Left lung (tissue), 4 donors: ENCODE measurements at regions not wholly inside any gene's neighbourhood (a gene's known extent, or its start where the extent isn't known, plus 50 kb on each side); places are given as distances from the start of the nearest gene placed in this dataset.
A peak's percentile ranks its signal among the peaks of the same experiment; 100 is the strongest.
"Not testable (repeated sequence)": the region's sequence is repeated elsewhere in the genome, so short reads cannot be mapped to it uniquely, and the experiment has no call there.

ENCODE experiments used
- ATAC-seq: fragments of 200-7000 bp; cut with Tn5 transposase; one replicate; pipeline ENCODE4 v1.9.1; 2020; ENCODE audit warnings: moderate library complexity
- DNase-seq, 4 donors: peaks; one replicate each; pipeline ENCODE4 v3.0.0-alpha.2; 2013 to 2020
- H3K27ac ChIP-seq, 2 donors: fragments of 200-600 bp; sonication (generic) in 1 of 2; one replicate each; pipeline versions ENCODE4 v1.5.0 to v1.8.0; 2020 to 2021
- H3K27me3 ChIP-seq, 2 donors: fragments of 200-600 bp; sonication (generic) in 1 of 2; one replicate each; pipeline versions ENCODE4 v1.5.0 to v1.8.0; 2020 to 2021
- H3K36me3 ChIP-seq, 2 donors: fragments of 200-600 bp; sonication (generic) in 1 of 2; one replicate each; pipeline versions ENCODE4 v1.5.0 to v1.8.0; 2020 to 2021
- H3K4me1 ChIP-seq, 2 donors: fragments of 200-600 bp; one replicate each; pipeline ENCODE4 v1.8.0; 2021
- H3K4me3 ChIP-seq, 2 donors: fragments of 200-600 bp; sonication (generic) in 1 of 2; one replicate each; pipeline versions ENCODE4 v1.5.0 to v1.8.0; 2020 to 2021; ENCODE audit warnings: mild to moderate bottlenecking in 1 of 2
- H3K9me3 ChIP-seq, 2 donors: fragments of 200-600 bp; sonication (generic) in 1 of 2; one replicate each; pipeline versions ENCODE4 v1.5.0 to v1.8.0; 2020 to 2021
- CTCF ChIP-seq, 2 donors: fragments of 200-600 bp; sonication (generic) in 1 of 2; IDR thresholded peaks; one replicate each; pipeline versions ENCODE4 v1.5.0 to v1.8.0; 2021; ENCODE audit warnings: antibody characterized with exemption in 2 of 2
- intact Hi-C, 2 donors: fragments of 100-400 bp; cut with DNase I; formaldehyde crosslinking; loops; one replicate each; pipeline versions ENCODE4 v1.11.2 to v1.14.2; 2022
- donor health status: DM: no; HTN: yes; CAD: no.
- donor health status: DM: no; HTN: no; CAD: no.

GRCh38 chr18:1784113-1784512, 787.2 kb downstream of the METTL4 start:
- Histone ChIP-seq H3K36me3 (no peaks in the 10 kb centered on the region), H3K4me1 (no peaks in the 10 kb centered on the region), H3K27ac (no peak overlapping the region), H3K4me3 (no peak overlapping the region), H3K9me3 (peaks cover 0 to 6% of the 10 kb centered on the region in 2 donors), H3K27me3 (no peaks in the 10 kb centered on the region)
- DNase-seq (peak in 1 of 4 donors; percentile 29), ATAC-seq (no peak)
- intact Hi-C loops, result no loop called here
- no peak for TF ChIP-seq CTCF (IDR thresholded peaks at IDR 0.05)

GRCh38 chr18:1785980-1786379, 785.3 kb downstream of the METTL4 start:
- H3K27ac ChIP-seq, DNase-seq, H3K27me3 ChIP-seq, ATAC-seq, H3K36me3 ChIP-seq, H3K9me3 ChIP-seq, H3K4me3 ChIP-seq, H3K4me1 ChIP-seq, intact Hi-C loops: not testable (repeated sequence)

GRCh38 chr18:1796636-1797035, 774.7 kb downstream of the METTL4 start:
- Histone ChIP-seq H3K9me3 (no peaks in the 10 kb centered on the region), H3K36me3 (no peaks in the 10 kb centered on the region), H3K4me1 (no peaks in the 10 kb centered on the region), H3K27me3 (no peaks in the 10 kb centered on the region), H3K4me3 (no peak overlapping the region), H3K27ac (no peak overlapping the region)
- TF ChIP-seq CTCF (IDR thresholded peaks at IDR 0.05), result no peak
- DNase-seq (no peak), ATAC-seq (no peak)
- intact Hi-C loops, result no loop called here

DNA sequence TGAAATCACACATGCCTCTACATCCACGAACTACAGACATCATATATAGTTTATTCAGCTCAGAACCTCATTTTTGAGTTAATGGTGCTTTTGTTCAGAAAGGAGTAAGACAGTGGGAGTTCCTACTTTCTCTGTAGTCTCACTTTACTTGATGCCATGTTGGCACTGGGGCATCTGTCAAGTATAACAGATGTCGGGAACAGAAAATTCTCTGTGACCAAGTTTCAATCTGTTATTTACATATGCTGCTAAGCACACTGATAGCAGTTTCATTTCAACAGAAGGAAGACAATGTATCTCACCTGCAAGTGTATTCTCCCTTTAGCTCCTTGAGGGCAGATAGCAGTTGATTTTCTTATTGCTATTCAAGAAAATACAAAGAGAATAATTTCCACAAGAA, 774.1 kb downstream of the METTL4 start:
- DNase-seq, result no peak
- Histone ChIP-seq H3K4me3 (no peak overlapping the region), H3K27ac (no peak overlapping the region), H3K9me3 (no peaks in the 10 kb centered on the region), H3K4me1 (no peaks in the 10 kb centered on the region), H3K27me3 (no peaks in the 10 kb centered on the region), H3K36me3 (no peaks in the 10 kb centered on the region)
- ATAC-seq, result no peak
- no peak for TF ChIP-seq CTCF (IDR thresholded peaks at IDR 0.05)
- intact Hi-C loops, result no loop called here

DNA sequence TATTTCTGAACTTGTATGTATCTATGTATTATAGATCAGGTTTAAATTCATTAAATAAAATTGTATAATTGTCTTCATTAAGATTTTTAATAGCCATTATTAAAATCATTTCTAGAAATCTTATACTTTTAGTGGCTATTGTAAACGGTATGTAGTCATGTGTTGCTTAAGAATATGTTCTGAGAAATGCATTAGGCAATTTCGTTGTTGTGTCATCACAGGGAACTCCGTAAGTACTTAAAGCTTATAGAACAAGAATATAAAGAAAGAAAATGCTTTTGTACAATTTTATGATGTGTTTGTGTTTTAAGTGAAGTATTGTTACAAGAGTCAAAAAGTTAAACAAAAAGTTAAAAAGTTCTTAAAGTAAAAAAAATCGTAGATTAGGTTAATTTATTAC, 765.8 kb downstream of the METTL4 start:
- no peak for TF ChIP-seq CTCF (IDR thresholded peaks at IDR 0.05)
- Histone ChIP-seq H3K27me3 (no peaks in the 10 kb centered on the region), H3K4me3 (no peak overlapping the region), H3K4me1 (no peaks in the 10 kb centered on the region), H3K27ac (no peak overlapping the region), H3K36me3 (no peaks in the 10 kb centered on the region), H3K9me3 (peaks cover 0 to 1% of the 10 kb centered on the region in 2 donors)
- no peak for ATAC-seq
- DNase-seq, result no peak
- intact Hi-C loops, result no loop called here

DNA sequence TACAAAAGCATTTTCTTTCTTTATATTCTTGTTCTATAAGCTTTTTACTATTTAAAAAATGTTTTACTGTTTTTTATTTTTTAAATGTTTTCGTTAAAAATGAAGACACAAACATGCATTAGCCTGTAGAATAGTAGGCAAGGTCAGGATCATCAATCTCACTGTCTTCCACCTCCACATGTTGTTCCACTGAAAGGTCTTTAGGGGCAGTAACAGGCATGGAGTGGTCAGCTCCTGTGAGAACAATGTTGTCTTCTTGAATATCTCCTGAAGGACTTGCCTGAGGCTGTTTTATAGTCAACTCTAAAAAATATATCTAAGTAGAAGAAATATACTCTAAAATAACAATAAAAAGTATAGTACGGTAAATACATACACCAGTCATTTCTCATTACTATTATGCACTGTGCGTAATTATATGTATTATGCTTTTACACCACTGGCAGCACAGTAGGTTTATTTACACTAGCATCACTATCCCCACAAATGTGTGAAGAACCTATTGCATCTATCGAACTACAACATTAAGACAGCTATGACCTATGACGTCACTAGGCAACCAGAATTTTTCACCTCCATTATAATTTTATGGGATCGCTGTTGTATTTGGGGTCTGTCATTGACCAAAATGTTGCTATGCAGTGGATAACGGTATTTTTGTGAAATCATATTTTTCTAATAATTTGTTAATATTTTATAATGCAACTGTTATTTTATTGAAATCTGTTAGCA, 764.3 kb downstream of the METTL4 start:
- Histone ChIP-seq H3K4me1 (no peaks in the 10 kb centered on the region), H3K27ac (no peak overlapping the region), H3K27me3 (no peaks in the 10 kb centered on the region), H3K4me3 (no peak overlapping the region), H3K9me3 (peaks cover 0 to 1% of the 10 kb centered on the region in 2 donors), H3K36me3 (no peaks in the 10 kb centered on the region)
- DNase-seq, result no peak
- intact Hi-C loops, result no loop called here
- no peak for TF ChIP-seq CTCF (IDR thresholded peaks at IDR 0.05)
- ATAC-seq, result no peak
